ENCODE measurements at regions not wholly inside any gene's neighbourhood (a gene's known extent, or its start where the extent isn't known, plus 50 kb on each side); places are given as distances from the start of the nearest gene placed in this dataset.
"Not testable (repeated sequence)": the region's sequence is repeated elsewhere in the genome, so short reads cannot be mapped to it uniquely, and the experiment has no call there.

- no peak for DNase-seq
Observed at GRCh38 chr1:163912170-163912884, 590.6 kb downstream of the NUF2 start.

GRCh38 chr1:163914785-163915413 is 593.1 kb downstream of the NUF2 start:
- no peak for DNase-seq

- no peak for DNase-seq
Observed at GRCh38 chr1:163922743-163923201, 601.0 kb downstream of the NUF2 start.

DNA sequence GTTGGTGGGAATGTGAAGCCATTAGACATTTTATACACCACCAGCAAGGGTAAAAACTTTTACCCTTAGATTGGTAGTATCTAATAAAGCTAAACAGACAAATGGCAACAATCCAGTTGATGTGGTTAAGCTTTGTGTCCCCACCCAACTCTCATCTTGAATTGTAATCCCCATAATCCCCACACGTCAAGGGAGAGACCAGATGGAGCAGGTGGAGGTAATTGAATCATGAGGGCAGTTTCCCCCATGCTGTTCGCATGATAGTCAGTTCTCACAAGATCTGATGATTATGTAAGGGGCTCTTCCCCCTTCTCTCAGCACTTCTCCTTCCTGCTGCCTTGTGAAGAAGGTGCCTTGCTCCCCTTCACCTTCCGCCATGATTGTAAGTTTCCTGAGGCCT is 602.3 kb downstream of the NUF2 start:
- no peak for DNase-seq

DNA sequence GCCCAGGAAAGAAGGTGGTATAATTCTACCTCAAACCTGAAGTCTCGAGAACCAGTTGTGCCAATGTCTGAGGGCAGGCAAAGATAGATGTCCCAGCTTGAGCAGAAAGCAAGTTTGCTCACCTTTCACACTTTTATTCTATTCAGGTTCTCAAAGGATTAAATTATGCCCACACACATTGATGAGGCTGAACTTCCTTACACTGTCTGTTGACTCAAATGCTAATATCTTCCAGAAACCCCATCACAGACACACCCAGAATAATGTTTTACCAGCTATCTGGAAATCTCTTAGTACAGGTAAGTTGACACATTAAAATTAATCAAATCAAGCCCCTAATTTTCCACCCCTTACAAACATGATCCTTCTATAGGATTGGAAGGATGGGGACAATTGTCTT is 605.7 kb downstream of the NUF2 start:
- DNase-seq = no peak

DNA sequence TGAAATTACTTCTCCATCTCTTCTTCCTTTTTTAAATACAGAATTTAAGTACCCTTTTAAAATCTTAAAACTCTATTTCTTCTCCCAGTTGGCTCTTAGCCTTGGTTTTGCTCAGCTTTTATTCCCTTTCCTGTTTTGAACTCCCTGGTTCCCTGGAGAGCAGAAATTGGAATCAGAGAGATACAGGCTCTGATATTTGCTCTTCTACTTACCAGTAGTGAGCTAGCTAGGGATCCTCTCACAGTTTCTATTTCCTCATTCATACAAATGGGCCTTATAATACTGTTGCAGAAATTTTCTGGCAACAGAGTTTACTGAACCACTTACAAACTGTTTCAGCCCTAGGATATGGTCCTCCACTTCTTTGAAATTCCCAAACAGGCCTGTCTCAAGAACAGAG is 606.3 kb downstream of the NUF2 start:
- no peak for DNase-seq

GRCh38 chr1:163928651-163929050 is 606.9 kb downstream of the NUF2 start:
- DNase-seq = no peak

DNA sequence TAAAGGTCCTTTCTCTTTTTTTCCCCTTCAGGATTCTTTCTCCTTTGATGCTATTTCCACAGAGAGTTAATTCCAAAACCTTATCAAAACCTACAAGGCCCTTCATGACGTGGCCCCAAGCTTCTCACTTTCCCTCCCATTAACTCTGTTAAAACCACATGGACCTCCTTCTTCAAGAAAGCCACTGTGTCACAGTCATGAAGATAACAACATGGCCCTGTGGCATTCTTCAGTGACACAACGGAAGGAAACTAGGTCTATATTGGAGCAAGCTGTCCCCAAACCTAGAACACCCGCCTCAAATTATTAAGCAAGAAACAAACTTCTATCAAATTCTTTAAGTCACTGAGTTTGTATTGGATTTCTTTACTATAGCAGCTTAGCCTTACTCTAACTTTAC is 611.1 kb downstream of the NUF2 start:
- no peak for DNase-seq

- DNase-seq = no peak
Observed at GRCh38 chr1:163933437-163933836, 611.7 kb downstream of the NUF2 start.

- DNase-seq = no peak
Observed at GRCh38 chr1:163935738-163936374, 614.1 kb downstream of the NUF2 start.

DNA sequence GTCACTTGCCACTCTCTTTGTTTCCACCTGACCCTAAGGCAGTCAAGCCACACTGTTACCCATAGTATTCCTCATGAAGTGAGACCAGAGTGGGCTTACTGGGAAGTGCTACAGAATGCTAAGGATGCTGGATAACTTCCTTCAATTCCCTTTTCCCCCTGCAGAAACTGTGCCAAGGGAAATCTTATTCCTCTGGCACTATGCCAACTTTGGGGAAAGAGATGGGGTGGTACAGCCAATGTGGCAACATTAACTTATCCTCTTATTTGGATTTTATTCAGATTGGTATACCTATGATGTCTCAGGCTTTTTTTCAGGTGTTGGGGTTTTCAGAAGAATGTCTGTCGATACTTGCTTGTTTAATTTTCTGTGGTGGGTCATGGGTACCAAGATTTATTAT is 599.4 kb upstream of the PBX1 start:
- no peak for DNase-seq

DNA sequence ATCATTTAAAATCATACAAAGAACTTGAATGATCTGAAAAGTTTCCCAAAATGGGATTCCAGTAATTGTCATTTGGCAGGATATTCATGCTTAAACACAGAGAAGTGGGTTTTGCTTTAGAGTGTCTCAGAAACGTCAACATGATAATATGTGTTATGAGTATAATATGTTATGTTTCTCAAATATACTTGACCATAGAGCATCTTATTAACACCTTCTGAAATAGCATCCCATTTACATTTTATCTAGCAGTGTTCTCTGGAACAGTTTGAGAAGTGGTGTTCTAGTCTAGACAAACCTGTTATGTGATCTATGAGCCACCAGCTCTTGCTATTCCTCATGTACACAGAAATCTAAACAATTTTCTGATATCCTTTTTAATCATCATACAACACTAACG is 588.8 kb upstream of the PBX1 start:
- no peak for DNase-seq

GRCh38 chr1:163970699-163971098 is 588.3 kb upstream of the PBX1 start:
- DNase-seq = no peak

DNA sequence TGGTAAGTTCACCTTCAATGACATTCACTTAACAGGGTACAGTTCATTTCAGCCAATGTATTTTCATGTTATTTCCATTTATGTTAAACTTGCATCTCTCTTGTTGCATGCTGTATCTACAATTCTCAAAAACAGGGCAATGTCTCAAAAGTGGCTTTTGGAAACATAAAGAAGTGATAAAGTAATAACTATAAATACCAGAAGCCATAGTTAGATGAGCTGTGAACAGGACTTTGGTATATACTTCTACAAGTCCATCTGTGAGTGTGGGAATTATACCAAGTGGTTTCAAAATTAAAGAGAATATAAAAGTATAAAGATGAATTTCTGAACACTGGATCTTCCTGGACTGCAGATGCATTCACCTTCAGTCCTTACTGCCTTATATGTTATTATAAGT is 585.4 kb upstream of the PBX1 start:
- DNase-seq = no peak

DNA sequence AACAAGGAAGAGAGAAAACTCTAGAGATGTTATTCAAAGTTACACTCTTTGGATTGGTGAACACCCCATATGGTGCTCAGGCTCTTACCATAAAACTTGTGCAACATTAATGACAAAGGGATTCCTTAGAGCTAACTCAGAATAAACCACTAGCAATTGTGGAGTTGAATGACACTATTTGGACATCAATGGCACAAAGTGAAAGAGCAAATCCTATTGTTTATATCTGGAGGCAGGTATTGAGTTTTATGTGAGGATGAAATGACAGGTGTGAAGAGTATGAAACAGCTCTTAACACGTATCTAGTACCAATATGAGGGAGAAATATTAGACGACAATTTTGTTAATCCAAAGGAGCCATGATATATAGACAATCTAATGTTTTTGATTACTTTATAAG is 584.9 kb upstream of the PBX1 start:
- DNase-seq = no peak

DNA sequence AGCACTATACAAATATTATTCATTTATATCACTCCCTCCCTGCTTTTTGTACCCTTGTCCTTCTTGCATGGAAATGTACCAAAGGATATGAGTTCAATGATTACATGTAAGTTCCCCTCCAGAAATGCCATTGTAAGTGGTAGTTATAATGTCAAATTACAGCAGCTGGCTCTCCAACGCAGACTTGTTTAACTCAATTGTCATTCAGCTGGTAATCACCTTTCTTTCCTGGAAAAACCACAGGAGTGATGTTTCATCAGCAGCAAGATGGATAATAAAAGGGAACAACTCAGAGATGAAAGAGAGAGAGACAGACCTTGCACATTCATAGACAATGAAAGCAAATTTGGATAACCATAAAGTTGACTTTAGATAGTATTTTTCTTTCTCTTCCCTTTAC is 578.6 kb upstream of the PBX1 start:
- DNase-seq = no peak

- DNase-seq = no peak
Observed at GRCh38 chr1:163981500-163982030, 577.4 kb upstream of the PBX1 start.

DNA sequence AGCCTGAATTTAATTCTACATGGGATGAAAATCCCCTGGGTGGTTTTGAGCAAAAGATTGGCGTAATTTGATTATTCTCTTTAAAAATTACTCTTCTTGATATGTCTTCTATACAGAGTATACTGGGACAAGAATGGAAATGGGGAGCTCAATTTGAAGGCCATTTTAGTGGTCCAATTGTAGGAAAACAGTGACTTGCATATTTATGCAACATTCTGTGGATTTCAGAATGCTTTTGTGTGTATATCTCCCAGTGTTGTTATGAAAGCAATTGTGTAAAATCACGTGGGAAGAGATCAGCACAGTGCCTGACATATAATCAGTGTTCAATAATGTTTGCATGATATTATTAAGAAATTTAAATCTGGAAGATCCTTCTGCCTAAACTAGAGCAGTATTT is 575.9 kb upstream of the PBX1 start:
- no peak for DNase-seq

DNA sequence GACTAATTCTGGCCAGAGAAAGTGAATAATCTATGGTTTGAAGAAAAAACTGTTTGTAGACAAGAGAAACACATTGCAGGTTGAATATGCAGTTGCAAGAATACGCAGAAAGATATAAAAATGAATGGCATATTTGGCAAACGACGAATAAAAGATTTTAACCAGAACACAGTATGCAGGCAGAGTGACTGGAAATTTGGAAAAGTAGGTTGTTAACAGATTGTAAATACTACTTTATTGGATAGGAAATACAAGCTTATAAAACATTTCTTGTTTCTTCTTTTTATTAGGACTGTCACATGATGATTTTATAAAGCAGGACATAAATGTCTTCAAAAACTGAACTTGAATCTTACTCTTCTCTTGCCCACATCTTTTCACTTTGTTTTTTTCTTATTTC is 573.3 kb upstream of the PBX1 start:
- DNase-seq = no peak

GRCh38 chr1:163999131-163999530 is 559.9 kb upstream of the PBX1 start:
- no peak for DNase-seq

- not testable (repeated sequence) for DNase-seq
Observed at GRCh38 chr1:164006186-164006585, 552.8 kb upstream of the PBX1 start.

GRCh38 chr1:164006621-164007020 is 552.4 kb upstream of the PBX1 start:
- DNase-seq = no peak

- DNase-seq = no peak
Observed at GRCh38 chr1:164017239-164017638, 541.7 kb upstream of the PBX1 start.

DNA sequence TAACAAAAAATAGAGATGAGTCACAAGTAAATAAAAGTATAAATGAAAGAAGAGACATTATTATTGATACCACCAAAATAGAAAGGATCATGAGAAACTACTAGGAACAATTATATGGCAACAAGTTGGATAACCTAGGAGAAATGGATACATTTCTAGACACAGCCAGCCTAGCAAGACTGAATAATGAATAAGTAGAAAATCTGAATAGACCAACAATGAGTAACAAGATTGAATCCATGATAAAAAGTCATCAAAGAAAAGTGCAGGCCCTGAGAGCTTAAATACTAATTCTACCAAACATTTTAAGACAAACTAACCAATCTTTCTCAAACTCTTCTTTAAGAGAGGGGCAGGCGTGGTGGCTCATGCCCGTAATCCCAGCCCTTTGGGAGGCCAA is 538.6 kb upstream of the PBX1 start:
- DNase-seq = no peak

Data from CD4-positive, alpha-beta T cell treated with Interleukin-12 subunit alpha and Interleukin-12 subunit beta, for 1 hour (primary cell).